Liver (tissue), 7 donors: ENCODE measurements at regions not wholly inside any gene's neighbourhood (a gene's known extent, or its start where the extent isn't known, plus 50 kb on each side); places are given as distances from the start of the nearest gene placed in this dataset.

Experiments used
- DNase-seq: peaks from one replicate; pipeline ENCODE4 v3.0.0-alpha.2; 2017; ENCODE audit warnings: low spot score
- H3K27ac ChIP-seq, 2 donors: one replicate each; pipeline ENCODE4 v1.7.0; 2013; ENCODE audit warnings: inconsistent platforms in 2 of 2, low read length in 2 of 2, control low read depth in 1 of 2, low read depth in 1 of 2, mild to moderate bottlenecking in 1 of 2
- H3K27me3 ChIP-seq, 4 donors: one replicate each; pipeline versions ENCODE4 v1.6.1 to v1.7.0; 2013; ENCODE audit warnings: low read length in 3 of 4, inconsistent platforms in 1 of 4, mild to moderate bottlenecking in 1 of 4, moderate library complexity in 1 of 4; ENCODE audit not compliant: control insufficient read depth in 4 of 4, insufficient read depth in 4 of 4
- H3K36me3 ChIP-seq, 4 donors: one replicate each; pipeline versions ENCODE4 v1.6.1 to v1.7.0; 2013; ENCODE audit warnings: low read length in 3 of 4, mild to moderate bottlenecking in 3 of 4, low read depth in 1 of 4, moderate library complexity in 1 of 4; ENCODE audit not compliant: control insufficient read depth in 4 of 4, insufficient read depth in 3 of 4
- H3K4me1 ChIP-seq, 4 donors: one replicate each; pipeline versions ENCODE4 v1.6.1 to v1.7.0; 2013; ENCODE audit warnings: low read length in 3 of 4, mild to moderate bottlenecking in 3 of 4, moderate library complexity in 1 of 4; ENCODE audit not compliant: control insufficient read depth in 4 of 4, insufficient read depth in 4 of 4
- H3K4me3 ChIP-seq, 3 donors: one replicate each; pipeline versions ENCODE4 v1.6.1 to v1.7.0; 2013; ENCODE audit warnings: low read length in 3 of 3, control low read depth in 1 of 3, low read depth in 1 of 3, mild to moderate bottlenecking in 1 of 3
- H3K9ac ChIP-seq, 2 donors: one replicate each; pipeline ENCODE4 v1.7.0; 2013; ENCODE audit warnings: low read length in 2 of 2, mild to moderate bottlenecking in 2 of 2, moderate library complexity in 2 of 2, control low read depth in 1 of 2, low read depth in 1 of 2
- H3K9me3 ChIP-seq, 4 donors: one replicate each; pipeline versions ENCODE4 v1.6.1 to v1.7.0; 2013; ENCODE audit warnings: low read length in 3 of 4; ENCODE audit not compliant: control insufficient read depth in 4 of 4
- ATF3 ChIP-seq: IDR thresholded peaks from 2 replicates; pipeline ENCODE4 v1.6.1; 2016; ENCODE audit warnings: antibody characterized with exemption
- CTCF ChIP-seq: fragments of 150-350 bp; IDR thresholded peaks from 2 replicates; pipeline ENCODE4 v1.5.1; 2017; ENCODE audit warnings: improper control_type of control experiment, low read depth, low read length; ENCODE audit not compliant: missing input control
- EGR1 ChIP-seq, 2 donors: IDR thresholded peaks; 2 replicates each; pipeline ENCODE4 v1.6.1; 2016 to 2018; ENCODE audit warnings: antibody characterized with exemption in 2 of 2, low read depth in 2 of 2
- FOXA1 ChIP-seq: IDR thresholded peaks from 2 replicates; pipeline ENCODE4 v1.6.1; 2016; ENCODE audit warnings: antibody characterized with exemption
- FOXA2 ChIP-seq: IDR thresholded peaks from 2 replicates; pipeline ENCODE4 v1.6.1; 2016; ENCODE audit warnings: antibody characterized with exemption
- GABPA ChIP-seq, 2 donors: IDR thresholded peaks in 1 of 2; conservative IDR thresholded peaks in 1 of 2; 2 replicates each; pipeline ENCODE4 v1.6.1; 2016; ENCODE audit warnings: antibody characterized with exemption in 2 of 2, mild to moderate bottlenecking in 1 of 2, moderate library complexity in 1 of 2
- HNF4A ChIP-seq, 2 donors: conservative IDR thresholded peaks; 2 replicates each; pipeline ENCODE4 v1.6.1; 2016; ENCODE audit warnings: antibody characterized with exemption in 2 of 2, mild to moderate bottlenecking in 2 of 2
- HNF4G ChIP-seq: IDR thresholded peaks from 2 replicates; pipeline ENCODE4 v1.6.1; 2016; ENCODE audit warnings: antibody characterized with exemption
- JUND ChIP-seq, 2 donors: IDR thresholded peaks; 2 replicates each; pipeline ENCODE4 v1.6.1; 2016; ENCODE audit warnings: antibody characterized with exemption in 2 of 2
- MAX ChIP-seq: IDR thresholded peaks from 2 replicates; pipeline ENCODE4 v1.6.1; 2016; ENCODE audit warnings: antibody characterized with exemption
- NR2F2 ChIP-seq: IDR thresholded peaks from 2 replicates; pipeline ENCODE4 v1.6.1; 2016; ENCODE audit warnings: antibody characterized with exemption
- RAD21 ChIP-seq, 2 donors: IDR thresholded peaks; 2 replicates each; pipeline ENCODE4 v1.6.1; 2016; ENCODE audit warnings: antibody characterized with exemption in 2 of 2, mild to moderate bottlenecking in 2 of 2
- REST ChIP-seq: IDR thresholded peaks from 2 replicates; pipeline ENCODE4 v1.6.1; 2016; ENCODE audit warnings: antibody characterized with exemption, mild to moderate bottlenecking
- RXRA ChIP-seq, 2 donors: IDR thresholded peaks; 2 replicates each; pipeline ENCODE4 v1.6.1; 2017 to 2018; ENCODE audit warnings: antibody characterized with exemption in 2 of 2, mild to moderate bottlenecking in 1 of 2
- SP1 ChIP-seq: IDR thresholded peaks from 2 replicates; pipeline ENCODE4 v1.6.1; 2018; ENCODE audit warnings: antibody characterized with exemption, mild to moderate bottlenecking
- TAF1 ChIP-seq: conservative IDR thresholded peaks from 2 replicates; pipeline ENCODE4 v1.6.1; 2016; ENCODE audit warnings: antibody characterized with exemption, mild to moderate bottlenecking
- YY1 ChIP-seq: IDR thresholded peaks from 2 replicates; pipeline ENCODE4 v1.6.1; 2016; ENCODE audit warnings: antibody characterized with exemption, mild to moderate bottlenecking
- ZBTB33 ChIP-seq: IDR thresholded peaks from 2 replicates; pipeline ENCODE4 v1.6.1; 2016; ENCODE audit warnings: antibody characterized with exemption
- donor health status: healthy.
- donor health status: healthy.
- donor health status: healthy.
- donor health status: healthy.

- TF ChIP-seq MAX: no peak
Observed at GRCh38 chr3:94887065-94887464, 824.2 kb downstream of the NSUN3 start (continued).

- Histone ChIP-seq H3K4me3 (no peak overlapping the region), H3K27ac (no peak overlapping the region), H3K4me1 (peaks cover 0 to 2% (median 0%) of the 10 kb centered on the region in 4 donors), H3K9me3 (no peaks in the 10 kb centered on the region), H3K27me3 (no peaks in the 10 kb centered on the region), H3K36me3 (no peaks in the 10 kb centered on the region), H3K9ac (no peak overlapping the region)
- TF ChIP-seq ATF3: no peak
- TF ChIP-seq HNF4G: no peak
- TF ChIP-seq TAF1: no peak
- TF ChIP-seq RXRA (IDR thresholded peaks at IDR 0.05): no peak
- TF ChIP-seq EGR1 (IDR thresholded peaks at IDR 0.05; ENCODE audit: low read depth in 2 of 2): no peak
- TF ChIP-seq MAX: no peak
- no peak for TF ChIP-seq ZBTB33
- TF ChIP-seq HNF4A (conservative IDR thresholded peaks at IDR 0.05): no peak
- no peak for TF ChIP-seq REST
- no peak for TF ChIP-seq GABPA (IDR thresholded peaks at IDR 0.05 in 1 of 2, conservative IDR thresholded peaks at IDR 0.05 in 1 of 2)
- TF ChIP-seq NR2F2: no peak
- no peak for TF ChIP-seq YY1
- TF ChIP-seq FOXA1: no peak
- no peak for TF ChIP-seq JUND (IDR thresholded peaks at IDR 0.05)
- TF ChIP-seq FOXA2: no peak
- TF ChIP-seq SP1: no peak
- no peak for TF ChIP-seq RAD21 (IDR thresholded peaks at IDR 0.05)
- TF ChIP-seq CTCF: no peak
- DNase-seq: no peak
Observed at GRCh38 chr3:94896994-94897393, 834.1 kb downstream of the NSUN3 start.
